Activated naive CD4-positive, alpha-beta T cell treated with anti-CD3 and anti-CD28 coated beads, Interleukin-2, amount 50 U/mL, for 24 hours (primary cell): ENCODE measurements at regions not wholly inside any gene's neighbourhood (a gene's known extent, or its start where the extent isn't known, plus 50 kb on each side); places are given as distances from the start of the nearest gene placed in this dataset.
"Not testable (repeated sequence)": the region's sequence is repeated elsewhere in the genome, so short reads cannot be mapped to it uniquely, and the experiment has no call there.

ENCODE experiments used
- H3K27ac Mint-ChIP-seq: one replicate; pipeline ENCODE4 v1.8.0; 2021; ENCODE audit warnings: mild to moderate bottlenecking, mixed read lengths
- H3K27me3 Mint-ChIP-seq: one replicate; pipeline ENCODE4 v1.8.0; 2021; ENCODE audit warnings: mixed read lengths
- H3K36me3 Mint-ChIP-seq: one replicate; pipeline ENCODE4 v1.8.0; 2021; ENCODE audit warnings: mixed read lengths
- H3K4me1 Mint-ChIP-seq: one replicate; pipeline ENCODE4 v1.8.0; 2021; ENCODE audit warnings: mixed read lengths
- H3K4me3 Mint-ChIP-seq: one replicate; pipeline ENCODE4 v1.8.0; 2021; ENCODE audit warnings: mild to moderate bottlenecking, mixed read lengths
- H3K9me3 Mint-ChIP-seq: one replicate; pipeline ENCODE4 v1.8.0; 2021; ENCODE audit warnings: mixed read lengths

GRCh38 chr5:158061451-158061850 is 202.5 kb upstream of the CLINT1 start:
- H3K4me3 Mint-ChIP-seq: no peak overlapping the region
- peaks cover 14% of the 10 kb centered on the region for H3K27me3 Mint-ChIP-seq
- no peak overlapping the region for H3K27ac Mint-ChIP-seq
- no peaks in the 10 kb centered on the region for H3K36me3 Mint-ChIP-seq
- H3K4me1 Mint-ChIP-seq: no peaks in the 10 kb centered on the region
- H3K9me3 Mint-ChIP-seq: no peaks in the 10 kb centered on the region

GRCh38 chr5:158060212-158060611 is 201.3 kb upstream of the CLINT1 start:
- H3K9me3 Mint-ChIP-seq: no peaks in the 10 kb centered on the region
- H3K27me3 Mint-ChIP-seq: peaks cover 16% of the 10 kb centered on the region
- H3K4me1 Mint-ChIP-seq: no peaks in the 10 kb centered on the region
- no peak overlapping the region for H3K27ac Mint-ChIP-seq
- no peak overlapping the region for H3K4me3 Mint-ChIP-seq
- H3K36me3 Mint-ChIP-seq: no peaks in the 10 kb centered on the region

GRCh38 chr5:158058208-158059120 is 199.5 kb upstream of the CLINT1 start:
- Mint-ChIP-seq H3K9me3 (no peaks in the 10 kb centered on the region), H3K4me3 (no peak overlapping the region), H3K4me1 (no peaks in the 10 kb centered on the region), H3K36me3 (no peaks in the 10 kb centered on the region), H3K27ac (no peak overlapping the region), H3K27me3 (peaks cover 16% of the 10 kb centered on the region)

GRCh38 chr5:158056130-158056825 is 197.3 kb upstream of the CLINT1 start:
- no peaks in the 10 kb centered on the region for H3K4me1 Mint-ChIP-seq
- peaks cover 10% of the 10 kb centered on the region for H3K27me3 Mint-ChIP-seq
- no peaks in the 10 kb centered on the region for H3K9me3 Mint-ChIP-seq
- no peaks in the 10 kb centered on the region for H3K36me3 Mint-ChIP-seq
- no peak overlapping the region for H3K27ac Mint-ChIP-seq
- H3K4me3 Mint-ChIP-seq: no peak overlapping the region

GRCh38 chr5:158055111-158055501 is 196.2 kb upstream of the CLINT1 start:
- Mint-ChIP-seq H3K27ac (no peak overlapping the region), H3K4me1 (no peaks in the 10 kb centered on the region), H3K36me3 (no peaks in the 10 kb centered on the region), H3K27me3 (peaks cover 9% of the 10 kb centered on the region), H3K4me3 (no peak overlapping the region), H3K9me3 (no peaks in the 10 kb centered on the region)

- Mint-ChIP-seq H3K27me3 (peaks cover 10% of the 10 kb centered on the region), H3K9me3 (no peaks in the 10 kb centered on the region), H3K36me3 (no peaks in the 10 kb centered on the region), H3K27ac (no peak overlapping the region), H3K4me3 (no peak overlapping the region), H3K4me1 (no peaks in the 10 kb centered on the region)
These were observed 195.5 kb upstream of the CLINT1 start for GRCh38 chr5:158054223-158055110.

- peaks cover 6% of the 10 kb centered on the region for H3K27me3 Mint-ChIP-seq
- H3K4me3 Mint-ChIP-seq: no peak overlapping the region
- H3K36me3 Mint-ChIP-seq: no peaks in the 10 kb centered on the region
- H3K4me1 Mint-ChIP-seq: no peaks in the 10 kb centered on the region
- no peak overlapping the region for H3K27ac Mint-ChIP-seq
- H3K9me3 Mint-ChIP-seq: no peaks in the 10 kb centered on the region
These were observed 192.1 kb upstream of the CLINT1 start for GRCh38 chr5:158051036-158051435.

GRCh38 chr5:158050421-158050820 is 191.5 kb upstream of the CLINT1 start:
- no peaks in the 10 kb centered on the region for H3K36me3 Mint-ChIP-seq
- no peak overlapping the region for H3K27ac Mint-ChIP-seq
- no peaks in the 10 kb centered on the region for H3K9me3 Mint-ChIP-seq
- no peaks in the 10 kb centered on the region for H3K4me1 Mint-ChIP-seq
- H3K4me3 Mint-ChIP-seq: no peak overlapping the region
- peaks cover 6% of the 10 kb centered on the region for H3K27me3 Mint-ChIP-seq

- no peaks in the 10 kb centered on the region for H3K36me3 Mint-ChIP-seq
- no peaks in the 10 kb centered on the region for H3K9me3 Mint-ChIP-seq
- no peak overlapping the region for H3K4me3 Mint-ChIP-seq
- peaks cover 6% of the 10 kb centered on the region for H3K27me3 Mint-ChIP-seq
- H3K27ac Mint-ChIP-seq: no peak overlapping the region
- no peaks in the 10 kb centered on the region for H3K4me1 Mint-ChIP-seq
These were observed 190.5 kb upstream of the CLINT1 start for GRCh38 chr5:158049459-158049858.

- Mint-ChIP-seq H3K4me1 (no peaks in the 10 kb centered on the region), H3K36me3 (no peaks in the 10 kb centered on the region), H3K9me3 (no peaks in the 10 kb centered on the region), H3K27ac (no peak overlapping the region), H3K27me3 (peaks cover 6% of the 10 kb centered on the region), H3K4me3 (no peak overlapping the region)
These were observed 186.8 kb upstream of the CLINT1 start for GRCh38 chr5:158045696-158046095.

GRCh38 chr5:158039911-158040347 is 181.0 kb upstream of the CLINT1 start:
- Mint-ChIP-seq H3K27ac (no peak overlapping the region), H3K27me3 (peaks cover 2% of the 10 kb centered on the region), H3K36me3 (peaks cover 2% of the 10 kb centered on the region), H3K9me3 (peaks cover 3% of the 10 kb centered on the region), H3K4me1 (no peaks in the 10 kb centered on the region), H3K4me3 (no peak overlapping the region)

GRCh38 chr5:158039441-158039840 is 180.5 kb upstream of the CLINT1 start:
- Mint-ChIP-seq H3K27me3 (peaks cover 3% of the 10 kb centered on the region), H3K9me3 (peaks cover 8% of the 10 kb centered on the region), H3K27ac (no peak overlapping the region), H3K36me3 (peaks cover 6% of the 10 kb centered on the region), H3K4me3 (no peak overlapping the region), H3K4me1 (no peaks in the 10 kb centered on the region)

- not testable (repeated sequence) for H3K4me1 Mint-ChIP-seq, H3K4me3 Mint-ChIP-seq, H3K27ac Mint-ChIP-seq, H3K36me3 Mint-ChIP-seq, H3K27me3 Mint-ChIP-seq
- H3K9me3 Mint-ChIP-seq: peaks cover 13% of the 10 kb centered on the region
These were observed 178.1 kb upstream of the CLINT1 start for GRCh38 chr5:158036983-158037595.

- not testable (repeated sequence) for H3K27ac Mint-ChIP-seq
These were observed 175.6 kb upstream of the CLINT1 start for GRCh38 chr5:158034586-158034985.

GRCh38 chr5:158033724-158034123 is 174.8 kb upstream of the CLINT1 start:
- Mint-ChIP-seq H3K27me3 (peaks cover 5% of the 10 kb centered on the region), H3K36me3 (peaks cover 6% of the 10 kb centered on the region), H3K4me1 (no peaks in the 10 kb centered on the region), H3K27ac (no peak overlapping the region), H3K4me3 (no peak overlapping the region), H3K9me3 (peaks cover 13% of the 10 kb centered on the region)

More at GRCh38 chr5:158034586-158034985, 175.6 kb upstream of the CLINT1 start:
- not testable (repeated sequence) for H3K4me3 Mint-ChIP-seq, H3K36me3 Mint-ChIP-seq, H3K4me1 Mint-ChIP-seq, H3K27me3 Mint-ChIP-seq
- H3K9me3 Mint-ChIP-seq: peaks cover 13% of the 10 kb centered on the region
